ENCODE measurements at regions not wholly inside any gene's neighbourhood (a gene's known extent, or its start where the extent isn't known, plus 50 kb on each side); places are given as distances from the start of the nearest gene placed in this dataset.

DNA sequence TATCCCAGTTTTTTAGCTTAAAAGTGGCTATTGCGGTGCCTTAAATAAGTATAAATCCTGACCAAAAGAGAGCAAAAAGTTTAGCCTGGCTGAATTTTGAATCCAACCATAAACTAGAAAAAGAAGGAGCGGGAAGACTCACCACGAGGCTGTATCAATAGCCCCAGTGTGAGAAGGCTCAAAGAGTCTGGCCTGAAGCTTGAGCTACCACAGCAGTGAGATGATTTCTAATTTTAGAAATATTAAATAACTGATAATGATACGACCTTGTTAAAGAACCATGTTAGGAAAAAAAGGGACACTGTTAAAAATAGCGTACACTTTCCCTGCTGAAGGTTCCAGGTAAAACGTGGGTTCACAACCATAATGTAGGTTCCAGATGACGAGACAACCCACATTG lies 134.1 kb upstream of the ZNF462 start:
- TF ChIP-seq, protein P1, sequence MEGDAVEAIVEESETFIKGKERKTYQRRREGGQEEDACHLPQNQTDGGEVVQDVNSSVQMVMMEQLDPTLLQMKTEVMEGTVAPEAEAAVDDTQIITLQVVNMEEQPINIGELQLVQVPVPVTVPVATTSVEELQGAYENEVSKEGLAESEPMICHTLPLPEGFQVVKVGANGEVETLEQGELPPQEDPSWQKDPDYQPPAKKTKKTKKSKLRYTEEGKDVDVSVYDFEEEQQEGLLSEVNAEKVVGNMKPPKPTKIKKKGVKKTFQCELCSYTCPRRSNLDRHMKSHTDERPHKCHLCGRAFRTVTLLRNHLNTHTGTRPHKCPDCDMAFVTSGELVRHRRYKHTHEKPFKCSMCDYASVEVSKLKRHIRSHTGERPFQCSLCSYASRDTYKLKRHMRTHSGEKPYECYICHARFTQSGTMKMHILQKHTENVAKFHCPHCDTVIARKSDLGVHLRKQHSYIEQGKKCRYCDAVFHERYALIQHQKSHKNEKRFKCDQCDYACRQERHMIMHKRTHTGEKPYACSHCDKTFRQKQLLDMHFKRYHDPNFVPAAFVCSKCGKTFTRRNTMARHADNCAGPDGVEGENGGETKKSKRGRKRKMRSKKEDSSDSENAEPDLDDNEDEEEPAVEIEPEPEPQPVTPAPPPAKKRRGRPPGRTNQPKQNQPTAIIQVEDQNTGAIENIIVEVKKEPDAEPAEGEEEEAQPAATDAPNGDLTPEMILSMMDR (IDR thresholded peaks at IDR 0.05; ENCODE audit: low read depth, low read length, missing input control), result no peak
- TF ChIP-seq YY1 (IDR thresholded peaks at IDR 0.05), result no peak
- no peak for TF ChIP-seq JUND (IDR thresholded peaks at IDR 0.05)
- TF ChIP-seq, protein P2, sequence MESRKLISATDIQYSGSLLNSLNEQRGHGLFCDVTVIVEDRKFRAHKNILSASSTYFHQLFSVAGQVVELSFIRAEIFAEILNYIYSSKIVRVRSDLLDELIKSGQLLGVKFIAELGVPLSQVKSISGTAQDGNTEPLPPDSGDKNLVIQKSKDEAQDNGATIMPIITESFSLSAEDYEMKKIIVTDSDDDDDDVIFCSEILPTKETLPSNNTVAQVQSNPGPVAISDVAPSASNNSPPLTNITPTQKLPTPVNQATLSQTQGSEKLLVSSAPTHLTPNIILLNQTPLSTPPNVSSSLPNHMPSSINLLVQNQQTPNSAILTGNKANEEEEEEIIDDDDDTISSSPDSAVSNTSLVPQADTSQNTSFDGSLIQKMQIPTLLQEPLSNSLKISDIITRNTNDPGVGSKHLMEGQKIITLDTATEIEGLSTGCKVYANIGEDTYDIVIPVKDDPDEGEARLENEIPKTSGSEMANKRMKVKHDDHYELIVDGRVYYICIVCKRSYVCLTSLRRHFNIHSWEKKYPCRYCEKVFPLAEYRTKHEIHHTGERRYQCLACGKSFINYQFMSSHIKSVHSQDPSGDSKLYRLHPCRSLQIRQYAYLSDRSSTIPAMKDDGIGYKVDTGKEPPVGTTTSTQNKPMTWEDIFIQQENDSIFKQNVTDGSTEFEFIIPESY (IDR thresholded peaks at IDR 0.05), result no peak
- TF ChIP-seq, protein P3, sequence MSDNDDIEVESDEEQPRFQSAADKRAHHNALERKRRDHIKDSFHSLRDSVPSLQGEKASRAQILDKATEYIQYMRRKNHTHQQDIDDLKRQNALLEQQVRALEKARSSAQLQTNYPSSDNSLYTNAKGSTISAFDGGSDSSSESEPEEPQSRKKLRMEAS (IDR thresholded peaks at IDR 0.05), result no peak

Data from liver (tissue), 3 donors.